ENCODE measurements at regions not wholly inside any gene's neighbourhood (a gene's known extent, or its start where the extent isn't known, plus 50 kb on each side); places are given as distances from the start of the nearest gene placed in this dataset.

GRCh38 chr6:51337277-51337676, 518.6 kb downstream of the TFAP2B start:
- no peaks in the 10 kb centered on the region for H3K79me2 ChIP-seq (ENCODE audit: insufficient read depth, low read depth)
- no peaks in the 10 kb centered on the region for H3K36me3 ChIP-seq (ENCODE audit: insufficient read depth)
- no peak overlapping the region for H3K9ac ChIP-seq
- no peak overlapping the region for H3K4me3 ChIP-seq (IDR thresholded peaks at IDR 0.05; ENCODE audit: insufficient read depth, low read depth, low read length)
- no peaks in the 10 kb centered on the region for H4K20me1 ChIP-seq (ENCODE audit: insufficient read depth)
- no peaks in the 10 kb centered on the region for H3K27me3 ChIP-seq (ENCODE audit: insufficient read depth, low read depth)
- no peak overlapping the region for H2AFZ ChIP-seq (ENCODE audit: low read depth)
- no peak overlapping the region for H3K4me2 ChIP-seq
- H3K27ac ChIP-seq = no peak overlapping the region
- no peaks in the 10 kb centered on the region for H3K4me1 ChIP-seq (ENCODE audit: low read depth, poor library complexity, severe bottlenecking)
- TF ChIP-seq CTCF (conservative IDR thresholded peaks at IDR 0.05; ENCODE audit: low read depth, low read length) = no peak

- Histone ChIP-seq H3K27me3 (ENCODE audit: insufficient read depth, low read depth) (no peaks in the 10 kb centered on the region), H3K79me2 (ENCODE audit: insufficient read depth, low read depth) (no peaks in the 10 kb centered on the region), H3K36me3 (ENCODE audit: insufficient read depth) (no peaks in the 10 kb centered on the region), H3K4me1 (ENCODE audit: low read depth, poor library complexity, severe bottlenecking) (no peaks in the 10 kb centered on the region), H3K4me2 (no peak overlapping the region), H2AFZ (ENCODE audit: low read depth) (no peak overlapping the region), H4K20me1 (ENCODE audit: insufficient read depth) (no peaks in the 10 kb centered on the region), H3K4me3 (IDR thresholded peaks at IDR 0.05; ENCODE audit: insufficient read depth, low read depth, low read length) (no peak overlapping the region), H3K27ac (no peak overlapping the region), H3K9ac (no peak overlapping the region)
- no peak for TF ChIP-seq CTCF (conservative IDR thresholded peaks at IDR 0.05; ENCODE audit: low read depth, low read length)
Observed at GRCh38 chr6:51339108-51339507, 520.4 kb downstream of the TFAP2B start.

GRCh38 chr6:51339728-51340127, 521.1 kb downstream of the TFAP2B start:
- no peaks in the 10 kb centered on the region for H4K20me1 ChIP-seq (ENCODE audit: insufficient read depth)
- H2AFZ ChIP-seq (ENCODE audit: low read depth) = no peak overlapping the region
- H3K79me2 ChIP-seq (ENCODE audit: insufficient read depth, low read depth) = no peaks in the 10 kb centered on the region
- H3K27me3 ChIP-seq (ENCODE audit: insufficient read depth, low read depth) = no peaks in the 10 kb centered on the region
- H3K9ac ChIP-seq = no peak overlapping the region
- no peak for TF ChIP-seq CTCF (conservative IDR thresholded peaks at IDR 0.05; ENCODE audit: low read depth, low read length)
- H3K36me3 ChIP-seq (ENCODE audit: insufficient read depth) = no peaks in the 10 kb centered on the region
- H3K27ac ChIP-seq = no peak overlapping the region
- H3K4me3 ChIP-seq (IDR thresholded peaks at IDR 0.05; ENCODE audit: insufficient read depth, low read depth, low read length) = no peak overlapping the region
- H3K4me2 ChIP-seq = no peak overlapping the region
- H3K4me1 ChIP-seq (ENCODE audit: low read depth, poor library complexity, severe bottlenecking) = no peaks in the 10 kb centered on the region

GRCh38 chr6:51342393-51342792, 523.7 kb downstream of the TFAP2B start:
- Histone ChIP-seq H3K27me3 (ENCODE audit: insufficient read depth, low read depth) (no peaks in the 10 kb centered on the region), H3K9ac (no peak overlapping the region), H3K4me2 (no peak overlapping the region), H3K79me2 (ENCODE audit: insufficient read depth, low read depth) (no peaks in the 10 kb centered on the region), H3K4me3 (IDR thresholded peaks at IDR 0.05; ENCODE audit: insufficient read depth, low read depth, low read length) (no peak overlapping the region), H4K20me1 (ENCODE audit: insufficient read depth) (no peaks in the 10 kb centered on the region), H3K36me3 (ENCODE audit: insufficient read depth) (no peaks in the 10 kb centered on the region), H3K4me1 (ENCODE audit: low read depth, poor library complexity, severe bottlenecking) (no peaks in the 10 kb centered on the region), H2AFZ (ENCODE audit: low read depth) (no peak overlapping the region), H3K27ac (no peak overlapping the region)
- TF ChIP-seq CTCF (conservative IDR thresholded peaks at IDR 0.05; ENCODE audit: low read depth, low read length) = no peak

- H3K36me3 ChIP-seq (ENCODE audit: insufficient read depth) = no peaks in the 10 kb centered on the region
- no peak overlapping the region for H3K4me3 ChIP-seq (IDR thresholded peaks at IDR 0.05; ENCODE audit: insufficient read depth, low read depth, low read length)
- H2AFZ ChIP-seq (ENCODE audit: low read depth) = no peak overlapping the region
- no peak for TF ChIP-seq CTCF (conservative IDR thresholded peaks at IDR 0.05; ENCODE audit: low read depth, low read length)
- H3K4me2 ChIP-seq = no peak overlapping the region
- H3K27me3 ChIP-seq (ENCODE audit: insufficient read depth, low read depth) = no peaks in the 10 kb centered on the region
- no peaks in the 10 kb centered on the region for H3K79me2 ChIP-seq (ENCODE audit: insufficient read depth, low read depth)
- no peaks in the 10 kb centered on the region for H3K4me1 ChIP-seq (ENCODE audit: low read depth, poor library complexity, severe bottlenecking)
- no peak overlapping the region for H3K27ac ChIP-seq
- H4K20me1 ChIP-seq (ENCODE audit: insufficient read depth) = no peaks in the 10 kb centered on the region
- no peak overlapping the region for H3K9ac ChIP-seq
Observed at GRCh38 chr6:51349857-51350256, 531.2 kb downstream of the TFAP2B start.
